Coronary artery (tissue), 2 donors: ENCODE measurements at regions not wholly inside any gene's neighbourhood (a gene's known extent, or its start where the extent isn't known, plus 50 kb on each side); places are given as distances from the start of the nearest gene placed in this dataset.

Experiments used
- DNase-seq: peaks from one replicate; pipeline ENCODE4 v3.0.0-alpha.2; 2017; ENCODE audit warnings: low spot score
- H3K27ac ChIP-seq, 2 donors: fragments of 200-600 bp; sonication (generic); one replicate each; pipeline ENCODE4 v1.5.1; 2016 to 2019
- H3K4me3 ChIP-seq: fragments of 200-600 bp; sonication (generic); 2 replicates; pipeline ENCODE4 v1.5.1; 2016; ENCODE audit warnings: mild to moderate bottlenecking, moderate library complexity
- CTCF ChIP-seq: fragments of 200-600 bp; sonication (generic); IDR thresholded peaks from one replicate; pipeline ENCODE4 v1.5.1; 2019; ENCODE audit warnings: antibody characterized with exemption

GRCh38 chr17:68710035-68710780, 109.0 kb upstream of the FAM20A start:
- no peak overlapping the region for H3K4me3 ChIP-seq
- TF ChIP-seq CTCF = no peak
- H3K27ac ChIP-seq = no peak overlapping the region
- DNase-seq = no peak

GRCh38 chr17:68709461-68709860, 108.3 kb upstream of the FAM20A start:
- DNase-seq = no peak
- TF ChIP-seq CTCF = no peak
- Histone ChIP-seq H3K27ac (no peak overlapping the region), H3K4me3 (no peak overlapping the region)

GRCh38 chr17:68707031-68707430, 105.9 kb upstream of the FAM20A start:
- H3K27ac ChIP-seq = no peak overlapping the region
- no peak for TF ChIP-seq CTCF
- no peak overlapping the region for H3K4me3 ChIP-seq
- DNase-seq = no peak

GRCh38 chr17:68706356-68706920, 105.3 kb upstream of the FAM20A start:
- Histone ChIP-seq H3K4me3 (no peak overlapping the region), H3K27ac (no peak overlapping the region)
- DNase-seq = no peak
- TF ChIP-seq CTCF = no peak

GRCh38 chr17:68705714-68706076, 104.5 kb upstream of the FAM20A start:
- no peak for TF ChIP-seq CTCF
- H3K27ac ChIP-seq = no peak overlapping the region
- no peak for DNase-seq
- H3K4me3 ChIP-seq = no peak overlapping the region

- no peak for DNase-seq
Observed at GRCh38 chr17:68704871-68705713, 103.9 kb upstream of the FAM20A start.

More at GRCh38 chr17:68704871-68705713, 103.9 kb upstream of the FAM20A start:
- H3K4me3 ChIP-seq = no peak overlapping the region
- no peak overlapping the region for H3K27ac ChIP-seq
- no peak for TF ChIP-seq CTCF
